ENCODE measurements at regions not wholly inside any gene's neighbourhood (a gene's known extent, or its start where the extent isn't known, plus 50 kb on each side); places are given as distances from the start of the nearest gene placed in this dataset.

GRCh38 chr3:81029861-81030260 lies 731.6 kb downstream of the GBE1 start:
- DNase-seq (ENCODE audit: extremely low read depth in 1 of 4, low spot score in 3 of 4) (no peak), FAIRE-seq (no peak), ATAC-seq (no peak)
- no peaks in the 10 kb centered on the region for H3K36me3 ChIP-seq (ENCODE audit: control insufficient read depth, insufficient read depth, low read length)
- no peaks in the 10 kb centered on the region for H3K79me2 ChIP-seq (ENCODE audit: control insufficient read depth, insufficient read depth, low read length)
- H4K20me1 ChIP-seq (replicated peaks; ENCODE audit: control insufficient read depth, insufficient read depth, low read length): no peaks in the 10 kb centered on the region
- in situ Hi-C loops (cut with MboI): no loop called here
- H3K9me3 ChIP-seq (replicated peaks; ENCODE audit: control insufficient read depth, insufficient read depth, low read depth, low read length): no peaks in the 10 kb centered on the region
- ChIA-PET POLR2A (no interaction called here), CTCF (ENCODE audit: low intra/inter-chr PET ratio) (no interaction called here)
- intact Hi-C loops (cut with micrococcal nuclease): no loop called here
- no peak overlapping the region for H3K4me2 ChIP-seq (ENCODE audit: insufficient read depth, low read length)
- no peak overlapping the region for H3K27ac ChIP-seq (ENCODE audit: extremely low read depth, low read depth, low read length)
- 0% methylated on average over 2 of the region's 2 CpGs for WGBS (ENCODE audit: insufficient coverage, low coverage, missing lambda C conversion rate)
- H3K4me3 ChIP-seq: no peak overlapping the region
- H3K9me1 ChIP-seq (ENCODE audit: control insufficient read depth, insufficient read depth, low read length): no peaks in the 10 kb centered on the region
- BruUV-seq (replicated peaks): no TSS peak
- H3K27me3 ChIP-seq (ENCODE audit: control insufficient read depth in 2 of 2, insufficient read depth in 2 of 2, low read length in 2 of 2): no peaks in the 10 kb centered on the region
- H3K4me1 ChIP-seq (replicated peaks in 1 of 2; ENCODE audit: control insufficient read depth in 2 of 2, insufficient read depth in 2 of 2, low read length in 2 of 2): no peaks in the 10 kb centered on the region
- no peak overlapping the region for H3K9ac ChIP-seq (ENCODE audit: insufficient read depth in 1 of 2, low read depth in 2 of 2, low read length in 2 of 2)
- TF ChIP-seq ESRRA (IDR thresholded peaks at IDR 0.05; ENCODE audit: borderline replicate concordance, low read depth): no peak
- TF ChIP-seq PHF8 (IDR thresholded peaks at IDR 0.05; ENCODE audit: borderline replicate concordance, low read length): no peak
- no peak for TF ChIP-seq ZNF778 (CRISPR knock-in tag; IDR thresholded peaks at IDR 0.05)
- TF ChIP-seq, protein P1, sequence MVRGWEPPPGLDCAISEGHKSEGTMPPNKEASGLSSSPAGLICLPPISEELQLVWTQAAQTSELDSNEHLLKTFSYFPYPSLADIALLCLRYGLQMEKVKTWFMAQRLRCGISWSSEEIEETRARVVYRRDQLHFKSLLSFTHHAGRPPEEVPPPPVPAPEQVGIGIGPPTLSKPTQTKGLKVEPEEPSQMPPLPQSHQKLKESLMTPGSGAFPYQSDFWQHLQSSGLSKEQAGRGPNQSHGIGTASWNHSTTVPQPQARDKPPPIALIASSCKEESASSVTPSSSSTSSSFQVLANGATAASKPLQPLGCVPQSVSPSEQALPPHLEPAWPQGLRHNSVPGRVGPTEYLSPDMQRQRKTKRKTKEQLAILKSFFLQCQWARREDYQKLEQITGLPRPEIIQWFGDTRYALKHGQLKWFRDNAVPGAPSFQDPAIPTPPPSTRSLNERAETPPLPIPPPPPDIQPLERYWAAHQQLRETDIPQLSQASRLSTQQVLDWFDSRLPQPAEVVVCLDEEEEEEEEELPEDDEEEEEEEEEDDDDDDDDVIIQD (CRISPR knock-in tag; IDR thresholded peaks at IDR 0.05): no peak
- TF ChIP-seq MYNN (IDR thresholded peaks at IDR 0.05): no peak
- no peak for TF ChIP-seq MYNN (CRISPR knock-in tag; IDR thresholded peaks at IDR 0.05)
- no peak for TF ChIP-seq CHAMP1 (IDR thresholded peaks at IDR 0.05)
- no peak for TF ChIP-seq TAF1 (IDR thresholded peaks at IDR 0.05; ENCODE audit: control insufficient read depth, extremely low read depth, insufficient read depth, low read length, severe bottlenecking)
- no peak overlapping the region for H2AFZ ChIP-seq (ENCODE audit: low read depth, low read length)

Data from K562 (cell line).